ENCODE measurements at regions not wholly inside any gene's neighbourhood (a gene's known extent, or its start where the extent isn't known, plus 50 kb on each side); places are given as distances from the start of the nearest gene placed in this dataset.
A peak's percentile ranks its signal among the peaks of the same experiment; 100 is the strongest.

DNA sequence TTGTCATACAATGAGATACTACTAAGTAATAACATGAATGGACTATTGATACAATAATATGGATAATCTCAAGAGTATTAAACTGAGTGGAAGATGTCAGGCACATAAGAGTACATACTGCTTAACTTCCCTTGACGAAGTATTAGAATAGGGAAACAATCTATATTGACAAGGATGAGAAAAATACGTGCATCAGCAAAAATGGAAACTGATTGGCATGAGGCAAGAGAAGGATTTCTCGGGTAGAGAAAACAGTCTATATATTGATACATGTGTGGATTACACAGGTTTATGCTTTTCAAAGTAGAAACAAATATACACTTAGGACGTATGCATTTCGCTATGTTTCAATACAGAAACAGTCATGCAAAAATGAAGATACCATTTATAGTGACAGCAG, 57.4 kb downstream of the PRR20E start:
- Histone ChIP-seq H3K4me1 (no peaks in the 10 kb centered on the region; the same call in 1 of the 2 replicates), H3K4me3 (no peak overlapping the region), H3K27me3 (no peaks in the 10 kb centered on the region), H3K27ac (no peak overlapping the region), H3K36me3 (no peaks in the 10 kb centered on the region), H3K9me3 (replicated peaks) (no peaks in the 10 kb centered on the region)
- DNase-seq = no peak

DNA sequence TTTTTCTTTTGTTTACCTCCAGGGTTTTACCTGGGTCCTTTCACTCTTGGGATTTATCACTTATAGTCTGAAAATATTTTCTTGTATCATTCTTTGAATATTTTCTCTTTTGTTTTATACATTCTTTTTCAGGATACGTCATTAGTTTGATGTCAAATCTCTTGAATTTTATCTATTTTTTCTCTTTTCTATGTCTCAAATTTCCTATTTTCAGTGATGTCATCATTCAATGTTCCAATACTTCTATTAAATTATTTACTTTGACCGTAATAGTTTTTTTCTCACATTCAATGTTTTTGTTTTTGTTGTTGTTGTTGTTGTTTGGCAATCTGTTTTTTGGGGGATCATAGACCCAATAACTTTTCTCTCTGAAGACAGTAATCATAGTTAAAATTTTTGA, 83.5 kb downstream of the PRR20E start:
- H3K4me3 ChIP-seq = no peak overlapping the region
- H3K27ac ChIP-seq = no peak overlapping the region
- no peak for DNase-seq
- H3K4me1 ChIP-seq = no peaks in the 10 kb centered on the region
- no peaks in the 10 kb centered on the region for H3K27me3 ChIP-seq
- no peaks in the 10 kb centered on the region for H3K9me3 ChIP-seq (replicated peaks)
- H3K36me3 ChIP-seq = no peaks in the 10 kb centered on the region

DNA sequence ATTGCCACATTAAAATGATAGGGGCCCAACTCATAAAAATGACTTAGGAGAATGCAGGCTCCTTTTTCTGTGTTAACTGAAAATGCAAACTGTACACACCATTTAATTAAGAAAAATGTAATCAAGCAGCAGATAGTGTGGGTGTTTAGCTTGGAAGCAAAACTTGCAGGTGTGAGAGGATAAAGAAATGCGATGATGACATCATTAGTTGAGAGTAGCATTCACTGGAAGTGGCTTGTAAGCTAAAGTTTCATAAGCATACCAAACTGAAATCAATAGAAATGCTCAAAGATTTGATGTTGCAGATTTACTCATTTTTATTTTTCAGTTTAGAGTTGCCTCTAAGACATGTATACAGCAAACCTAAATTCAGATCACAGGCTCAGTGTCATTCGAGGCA, 86.6 kb downstream of the PRR20E start:
- Histone ChIP-seq H3K9me3 (replicated peaks) (no peaks in the 10 kb centered on the region), H3K27ac (no peak overlapping the region), H3K27me3 (no peaks in the 10 kb centered on the region), H3K4me3 (no peak overlapping the region), H3K36me3 (no peaks in the 10 kb centered on the region), H3K4me1 (no peaks in the 10 kb centered on the region)
- DNase-seq = no peak

DNA sequence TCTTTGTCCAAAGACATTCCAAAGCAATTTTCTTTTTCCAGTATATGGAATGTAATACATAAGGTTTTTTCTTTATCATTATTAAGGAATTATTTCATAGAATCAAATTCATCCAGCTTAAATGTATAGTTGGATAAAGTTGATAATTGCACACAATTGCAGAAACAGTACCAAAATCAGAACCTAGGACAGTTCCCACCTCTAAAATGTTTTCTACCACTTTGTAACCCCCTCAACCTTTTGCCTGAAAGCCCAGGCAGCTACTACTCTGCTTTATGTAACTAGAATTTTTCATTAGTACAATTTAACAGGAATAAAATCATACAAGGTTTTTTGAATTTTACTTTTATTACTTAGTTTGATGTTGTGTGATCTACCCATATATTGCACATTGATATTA, 98.0 kb downstream of the PRR20E start:
- no peaks in the 10 kb centered on the region for H3K4me1 ChIP-seq
- DNase-seq = peak in 1 of 2 experiments; percentile 19
- H3K27ac ChIP-seq = no peak overlapping the region
- no peak overlapping the region for H3K4me3 ChIP-seq
- no peaks in the 10 kb centered on the region for H3K27me3 ChIP-seq
- no peaks in the 10 kb centered on the region for H3K9me3 ChIP-seq (replicated peaks)
- no peaks in the 10 kb centered on the region for H3K36me3 ChIP-seq

DNA sequence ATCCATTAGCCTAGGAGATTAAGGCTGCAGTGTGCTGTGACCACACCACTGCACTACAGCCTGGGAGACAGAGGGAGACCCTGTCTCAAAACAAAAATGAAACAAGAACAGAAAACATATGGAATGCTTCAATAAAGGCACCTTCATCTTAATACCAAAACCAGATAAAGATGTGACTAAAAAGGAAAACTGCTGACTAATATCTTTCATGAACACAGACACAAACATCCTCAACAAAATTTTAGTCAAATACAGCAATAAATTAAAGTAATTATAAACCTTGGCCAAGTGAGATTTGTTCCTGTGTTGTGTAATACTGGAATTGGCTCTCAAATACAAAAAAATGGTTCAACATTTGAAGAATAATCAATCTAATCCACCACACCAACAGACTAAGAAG, 103.5 kb downstream of the PRR20E start:
- Histone ChIP-seq H3K4me3 (no peak overlapping the region), H3K4me1 (no peaks in the 10 kb centered on the region), H3K27ac (no peak overlapping the region), H3K9me3 (replicated peaks) (no peaks in the 10 kb centered on the region), H3K36me3 (no peaks in the 10 kb centered on the region), H3K27me3 (no peaks in the 10 kb centered on the region)
- no peak for DNase-seq

DNA sequence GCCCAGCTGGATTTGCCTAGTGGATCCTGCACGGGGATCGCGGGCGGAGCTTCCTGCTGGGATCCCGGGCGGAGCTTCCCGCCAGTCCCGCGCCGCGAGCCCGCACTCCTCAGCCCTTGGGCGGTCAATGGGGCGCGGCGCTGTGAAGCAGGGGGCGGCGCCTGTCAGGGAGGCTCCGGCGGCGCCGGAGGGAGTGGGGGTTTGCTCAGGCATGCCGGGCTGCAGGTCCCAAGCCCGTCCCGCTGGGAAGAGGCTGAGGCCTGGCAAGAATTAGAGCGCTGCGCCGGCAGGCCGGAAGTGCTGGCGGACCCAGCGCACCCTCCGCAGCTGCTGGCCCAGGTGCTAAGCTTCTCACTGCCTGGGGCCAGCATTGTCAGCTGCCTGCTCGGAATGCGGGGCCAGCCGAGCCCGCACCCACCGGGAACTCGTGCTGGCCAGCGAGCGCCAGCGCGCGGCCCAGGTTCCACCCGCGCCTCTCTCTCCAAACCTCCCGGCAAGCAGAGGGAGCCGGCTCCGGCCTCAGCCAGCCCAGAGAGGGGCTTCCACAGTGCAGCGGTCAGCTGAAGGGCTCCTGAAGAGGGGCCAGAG, 119.6 kb downstream of the PRR20E start:
- H3K27me3 ChIP-seq = no peaks in the 10 kb centered on the region
- H3K4me3 ChIP-seq = no peak overlapping the region
- H3K9me3 ChIP-seq (replicated peaks) = no peaks in the 10 kb centered on the region
- no peaks in the 10 kb centered on the region for H3K4me1 ChIP-seq
- no peak overlapping the region for H3K27ac ChIP-seq
- no peaks in the 10 kb centered on the region for H3K36me3 ChIP-seq
- no peak for DNase-seq

DNA sequence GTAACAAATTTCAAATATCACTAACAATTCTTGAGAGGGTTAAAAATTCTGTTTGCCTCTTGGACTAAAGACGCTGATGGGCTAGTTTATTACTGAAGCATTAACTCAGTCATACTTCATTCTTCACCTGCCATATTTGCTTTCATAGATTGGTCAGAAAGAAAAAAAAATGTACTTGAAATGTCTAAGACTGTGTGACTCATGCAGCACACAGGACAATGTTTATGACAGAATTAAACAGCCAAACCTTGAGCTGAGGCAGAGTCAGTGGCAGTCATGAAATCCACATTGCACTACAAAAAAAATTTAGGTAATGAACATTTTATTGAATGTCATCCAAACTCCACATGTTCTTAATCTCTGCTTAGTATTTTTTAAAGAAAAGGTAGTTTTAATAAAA, 135.6 kb downstream of the PRR20E start:
- no peak overlapping the region for H3K27ac ChIP-seq
- H3K9me3 ChIP-seq (replicated peaks) = no peaks in the 10 kb centered on the region
- no peak overlapping the region for H3K4me3 ChIP-seq
- no peaks in the 10 kb centered on the region for H3K27me3 ChIP-seq
- DNase-seq = no peak
- H3K36me3 ChIP-seq = no peaks in the 10 kb centered on the region
- H3K4me1 ChIP-seq = no peaks in the 10 kb centered on the region

DNA sequence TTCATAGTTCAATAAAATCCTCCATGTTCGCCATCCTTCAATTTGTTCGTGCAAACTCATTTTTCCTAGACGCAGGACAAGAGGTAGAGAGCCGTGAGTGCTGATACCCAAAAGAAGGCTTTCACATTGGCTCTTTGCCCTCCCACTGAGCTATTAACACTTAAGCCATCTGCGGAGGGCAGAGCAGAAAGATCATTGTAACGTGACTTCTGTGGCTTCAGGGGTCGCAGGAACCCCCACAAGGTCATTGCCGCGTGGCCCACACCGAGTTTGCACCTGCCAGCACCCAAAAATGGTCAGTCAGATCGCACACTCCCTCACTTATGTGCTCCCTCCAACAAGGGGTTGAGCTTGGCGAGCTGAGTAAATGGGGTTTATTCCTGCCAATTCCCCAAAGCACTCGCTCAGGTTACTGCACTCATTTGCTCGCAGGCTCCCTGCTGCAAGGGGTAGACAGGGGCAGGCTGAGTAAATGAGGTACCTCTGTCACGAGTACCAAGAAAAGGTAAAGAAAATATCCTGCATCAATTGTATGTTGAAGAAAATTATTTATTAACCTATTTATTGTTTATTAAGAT, 144.1 kb downstream of the PRR20E start:
- peak in 1 of 2 experiments; percentile 11 for DNase-seq
- no peak overlapping the region for H3K4me3 ChIP-seq
- no peak overlapping the region for H3K27ac ChIP-seq
- H3K4me1 ChIP-seq = peaks cover 3% of the 10 kb centered on the region
- H3K27me3 ChIP-seq = no peaks in the 10 kb centered on the region
- H3K9me3 ChIP-seq (replicated peaks) = no peaks in the 10 kb centered on the region
- H3K36me3 ChIP-seq = no peaks in the 10 kb centered on the region; the same call in 1 of the 2 replicates

DNA sequence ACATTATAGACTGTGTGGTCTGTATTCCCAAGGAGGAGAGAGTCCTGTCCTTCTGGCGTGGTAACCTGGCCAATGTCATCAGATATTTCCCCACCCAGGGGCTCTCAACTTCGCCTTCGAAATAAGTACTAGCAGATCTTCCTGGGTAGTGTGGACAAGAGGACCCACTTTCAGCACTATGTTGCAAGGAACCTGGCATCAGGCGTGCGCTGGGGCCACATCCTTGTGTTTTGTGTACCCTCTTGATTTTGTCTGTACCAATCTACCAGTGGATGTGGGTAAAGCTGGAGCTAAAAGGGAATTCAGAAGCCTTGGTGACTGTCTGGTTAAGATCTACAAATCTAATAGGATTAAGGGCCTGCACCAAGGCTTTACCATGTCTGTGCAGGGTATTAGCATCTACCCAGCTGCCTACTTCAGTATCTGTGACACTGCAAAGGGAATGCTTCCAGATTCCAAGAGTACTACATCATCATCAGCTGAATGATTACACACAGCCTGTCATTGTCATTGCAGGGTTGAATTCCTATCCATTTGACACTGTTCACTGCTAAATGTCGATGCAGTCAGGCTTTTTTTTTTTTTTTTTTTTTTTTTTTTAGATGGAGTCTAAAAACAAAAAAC, 148.0 kb downstream of the PRR20E start:
- H3K27me3 ChIP-seq = no peaks in the 10 kb centered on the region
- no peaks in the 10 kb centered on the region; the same call in 1 of the 2 replicates for H3K36me3 ChIP-seq
- no peaks in the 10 kb centered on the region for H3K9me3 ChIP-seq (replicated peaks)
- H3K27ac ChIP-seq = no peak overlapping the region
- H3K4me1 ChIP-seq = peaks cover 3% of the 10 kb centered on the region
- peak; percentile 9 to 30 for DNase-seq
- no peak overlapping the region for H3K4me3 ChIP-seq

DNA sequence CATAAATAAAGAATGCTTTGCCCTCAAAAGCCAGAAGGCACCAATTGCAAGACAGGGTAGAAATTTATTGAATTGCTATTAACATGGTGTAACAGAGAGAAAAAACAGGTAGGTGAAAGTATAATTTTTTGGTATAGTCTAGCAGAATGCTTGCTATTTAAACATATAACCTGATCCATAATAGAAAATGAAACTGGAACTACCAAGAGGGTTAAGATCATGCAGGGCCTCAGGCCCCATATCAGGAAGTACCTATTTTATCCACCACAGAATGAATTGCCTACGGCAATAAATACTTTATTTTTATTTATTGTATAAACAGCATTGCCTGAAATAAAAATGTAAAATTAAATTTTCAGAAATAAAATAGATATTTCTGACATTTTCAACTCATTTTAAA, 159.5 kb downstream of the PRR20E start:
- no peak overlapping the region for H3K27ac ChIP-seq
- no peaks in the 10 kb centered on the region for H3K4me1 ChIP-seq
- H3K36me3 ChIP-seq = no peaks in the 10 kb centered on the region
- no peak for DNase-seq
- no peaks in the 10 kb centered on the region for H3K27me3 ChIP-seq
- H3K4me3 ChIP-seq = no peak overlapping the region
- no peaks in the 10 kb centered on the region for H3K9me3 ChIP-seq (replicated peaks)

DNA sequence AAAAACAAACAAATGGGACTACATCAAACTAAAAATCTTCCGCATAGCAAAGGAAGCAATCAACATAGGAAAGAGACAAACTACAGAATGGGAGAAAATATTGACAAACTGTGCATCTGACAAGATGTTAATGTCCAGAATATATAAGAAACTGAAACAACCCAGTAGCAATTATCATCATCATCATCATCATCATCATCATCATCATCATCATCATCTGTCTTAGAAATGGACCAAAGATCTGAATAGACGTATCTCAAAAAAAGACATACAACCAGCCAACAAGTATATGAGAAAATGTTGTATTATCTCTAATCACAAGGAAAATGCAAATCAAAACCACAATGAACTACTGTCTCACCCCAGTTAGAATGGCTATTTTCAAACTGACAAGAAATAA, 173.9 kb downstream of the PRR20E start:
- no peak for DNase-seq
- Histone ChIP-seq H3K9me3 (replicated peaks) (no peaks in the 10 kb centered on the region), H3K4me3 (no peak overlapping the region), H3K4me1 (no peaks in the 10 kb centered on the region), H3K36me3 (no peaks in the 10 kb centered on the region), H3K27ac (no peak overlapping the region), H3K27me3 (no peaks in the 10 kb centered on the region)

DNA sequence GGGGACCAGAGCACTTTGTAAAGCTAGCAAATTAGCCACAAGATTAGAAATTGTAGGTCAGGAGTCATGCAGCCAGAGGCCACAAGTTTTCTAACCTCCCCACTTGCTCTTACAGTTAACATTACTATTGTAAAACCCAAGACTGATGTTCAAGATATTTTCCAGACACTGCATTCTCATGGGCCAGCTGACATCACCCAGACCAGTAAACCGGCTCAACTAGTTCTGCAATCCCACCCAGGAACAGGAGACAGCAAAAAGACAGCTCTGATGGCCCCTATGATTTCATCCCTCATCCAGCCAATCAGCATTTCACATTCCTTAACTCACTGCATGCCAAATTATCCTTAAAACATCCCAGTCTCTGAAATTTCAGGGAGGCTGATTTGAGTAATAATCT, 178.5 kb downstream of the PRR20E start:
- Histone ChIP-seq H3K4me1 (no peaks in the 10 kb centered on the region), H3K27ac (no peak overlapping the region), H3K36me3 (no peaks in the 10 kb centered on the region), H3K27me3 (no peaks in the 10 kb centered on the region), H3K4me3 (no peak overlapping the region), H3K9me3 (replicated peaks) (no peaks in the 10 kb centered on the region)
- no peak for DNase-seq

DNA sequence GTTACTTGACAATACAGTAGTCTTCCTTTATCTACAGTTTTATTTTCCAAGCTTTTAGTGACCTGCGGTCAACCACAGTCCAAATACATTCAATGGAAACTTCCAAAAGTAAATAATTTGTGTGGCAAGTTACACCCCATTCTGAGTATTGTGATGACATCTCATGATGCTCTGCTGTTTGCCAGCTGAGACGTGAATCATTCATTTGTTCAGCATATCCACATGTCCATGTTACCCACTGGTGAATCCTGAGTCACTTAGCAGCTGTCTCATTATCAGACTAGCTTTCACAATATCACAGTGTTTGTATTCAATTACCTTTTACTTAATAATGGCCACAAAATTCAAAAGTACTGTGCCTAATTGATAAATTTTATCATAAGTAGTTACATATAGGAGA, 179.8 kb downstream of the PRR20E start:
- H3K9me3 ChIP-seq (replicated peaks) = no peaks in the 10 kb centered on the region
- H3K27ac ChIP-seq = no peak overlapping the region
- DNase-seq = no peak
- H3K36me3 ChIP-seq = no peaks in the 10 kb centered on the region
- H3K27me3 ChIP-seq = no peaks in the 10 kb centered on the region
- H3K4me1 ChIP-seq = no peaks in the 10 kb centered on the region
- H3K4me3 ChIP-seq = no peak overlapping the region

DNA sequence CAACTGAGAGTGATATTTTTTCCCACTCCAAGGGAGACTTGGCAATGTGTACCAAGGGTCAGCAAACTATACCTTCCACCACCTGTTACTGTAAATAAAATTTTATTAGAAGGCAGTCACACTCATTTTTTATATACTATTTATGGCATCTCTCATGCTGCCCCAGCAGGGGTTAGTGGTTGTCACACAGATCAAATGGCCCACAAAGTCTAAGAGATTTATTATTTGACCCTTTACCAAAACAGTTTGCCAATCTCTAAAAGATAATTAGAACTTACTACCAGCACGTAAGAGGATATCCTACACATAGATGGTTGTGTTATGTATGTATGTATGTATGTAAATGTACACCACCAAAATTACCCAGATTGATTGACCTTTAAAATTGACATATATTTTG, 185.1 kb downstream of the PRR20E start:
- Histone ChIP-seq H3K9me3 (replicated peaks) (no peaks in the 10 kb centered on the region), H3K4me3 (no peak overlapping the region), H3K27ac (no peak overlapping the region), H3K4me1 (no peaks in the 10 kb centered on the region), H3K36me3 (no peaks in the 10 kb centered on the region), H3K27me3 (no peaks in the 10 kb centered on the region)
- peak in 1 of 2 experiments; percentile 36 for DNase-seq

DNA sequence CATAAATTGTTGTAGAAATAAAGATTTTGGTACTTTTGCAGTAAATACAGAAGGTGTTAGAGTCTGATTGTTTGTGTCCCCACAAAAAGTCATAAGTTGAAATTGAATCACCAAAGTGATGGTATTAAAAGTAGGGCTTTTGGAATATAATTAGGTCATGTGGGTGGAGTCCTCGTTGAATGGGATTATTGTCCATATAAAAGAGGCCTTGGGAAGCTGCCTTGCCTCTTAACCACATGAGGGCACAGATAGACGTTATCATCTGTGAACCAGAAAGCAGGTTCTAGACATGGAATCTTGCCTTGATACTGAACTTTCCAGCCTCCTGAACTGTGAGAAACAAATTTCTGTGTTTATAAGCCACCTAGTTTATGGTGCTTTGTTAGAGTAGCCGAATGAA, 186.8 kb downstream of the PRR20E start:
- no peak for DNase-seq
- H3K4me1 ChIP-seq = no peaks in the 10 kb centered on the region
- H3K4me3 ChIP-seq = no peak overlapping the region
- no peaks in the 10 kb centered on the region for H3K36me3 ChIP-seq
- no peaks in the 10 kb centered on the region for H3K9me3 ChIP-seq (replicated peaks)
- no peak overlapping the region for H3K27ac ChIP-seq
- H3K27me3 ChIP-seq = no peaks in the 10 kb centered on the region

DNA sequence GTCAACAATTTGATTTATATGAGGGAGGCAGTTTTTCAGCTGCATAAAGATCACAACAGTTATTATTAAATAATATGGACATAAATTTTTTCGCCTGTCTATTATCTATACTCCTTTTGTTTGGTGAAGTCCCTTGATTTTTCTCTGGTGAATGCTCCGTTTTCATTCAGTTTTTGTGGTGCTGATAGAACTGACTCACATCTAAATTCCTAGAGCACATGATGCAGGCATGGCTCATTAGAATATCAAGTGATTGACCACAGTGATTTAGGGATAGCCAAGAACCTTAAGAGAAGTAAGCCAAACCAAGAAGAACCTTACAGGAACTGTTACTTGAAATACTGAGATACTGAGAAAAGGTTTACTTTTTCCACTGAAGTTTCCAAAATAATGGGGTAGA, 208.9 kb downstream of the PRR20E start:
- Histone ChIP-seq H3K9me3 (replicated peaks) (no peaks in the 10 kb centered on the region), H3K27me3 (no peaks in the 10 kb centered on the region), H3K36me3 (no peaks in the 10 kb centered on the region), H3K27ac (no peak overlapping the region), H3K4me1 (no peaks in the 10 kb centered on the region), H3K4me3 (no peak overlapping the region)
- DNase-seq = no peak
